ENCODE measurements at regions not wholly inside any gene's neighbourhood (a gene's known extent, or its start where the extent isn't known, plus 50 kb on each side); places are given as distances from the start of the nearest gene placed in this dataset.

DNA sequence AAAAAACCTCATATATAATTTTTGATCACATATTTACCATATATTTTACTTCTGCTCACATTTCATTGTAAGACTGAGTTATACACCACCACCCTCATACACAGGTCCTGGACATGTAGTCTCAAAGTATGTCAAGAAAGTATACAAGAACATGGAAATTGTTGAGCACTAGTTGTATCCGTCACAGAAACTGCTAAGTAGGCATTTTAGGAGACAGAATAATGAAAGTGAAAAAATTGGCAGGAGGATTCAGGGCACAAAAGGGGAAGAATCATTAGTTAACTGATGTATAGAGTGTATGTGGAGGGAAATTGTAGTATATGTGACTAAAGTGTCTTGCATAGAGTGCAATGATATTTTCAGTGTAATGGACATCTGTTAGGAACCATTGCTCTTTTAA, 458.8 kb downstream of the TFAP2B start:
- WGBS, 2 donors = 72 to 80% methylated on average over 1 of the region's 1 CpG
- TF ChIP-seq, protein P1, sequence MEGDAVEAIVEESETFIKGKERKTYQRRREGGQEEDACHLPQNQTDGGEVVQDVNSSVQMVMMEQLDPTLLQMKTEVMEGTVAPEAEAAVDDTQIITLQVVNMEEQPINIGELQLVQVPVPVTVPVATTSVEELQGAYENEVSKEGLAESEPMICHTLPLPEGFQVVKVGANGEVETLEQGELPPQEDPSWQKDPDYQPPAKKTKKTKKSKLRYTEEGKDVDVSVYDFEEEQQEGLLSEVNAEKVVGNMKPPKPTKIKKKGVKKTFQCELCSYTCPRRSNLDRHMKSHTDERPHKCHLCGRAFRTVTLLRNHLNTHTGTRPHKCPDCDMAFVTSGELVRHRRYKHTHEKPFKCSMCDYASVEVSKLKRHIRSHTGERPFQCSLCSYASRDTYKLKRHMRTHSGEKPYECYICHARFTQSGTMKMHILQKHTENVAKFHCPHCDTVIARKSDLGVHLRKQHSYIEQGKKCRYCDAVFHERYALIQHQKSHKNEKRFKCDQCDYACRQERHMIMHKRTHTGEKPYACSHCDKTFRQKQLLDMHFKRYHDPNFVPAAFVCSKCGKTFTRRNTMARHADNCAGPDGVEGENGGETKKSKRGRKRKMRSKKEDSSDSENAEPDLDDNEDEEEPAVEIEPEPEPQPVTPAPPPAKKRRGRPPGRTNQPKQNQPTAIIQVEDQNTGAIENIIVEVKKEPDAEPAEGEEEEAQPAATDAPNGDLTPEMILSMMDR (IDR thresholded peaks at IDR 0.05; ENCODE audit: control extremely low read depth, extremely low read depth) = no peak
- no peak for DNase-seq
- H3K9me3 ChIP-seq (ENCODE audit: control insufficient read depth in 4 of 4, insufficient read depth in 3 of 4, low read length in 3 of 4) = no peaks in the 10 kb centered on the region
- no peaks in the 10 kb centered on the region for H3K36me3 ChIP-seq (ENCODE audit: control insufficient read depth in 4 of 4, insufficient read depth in 4 of 4, low read length in 4 of 4)
- H3K4me3 ChIP-seq = no peak overlapping the region
- H3K4me1 ChIP-seq (ENCODE audit: control insufficient read depth in 5 of 5, insufficient read depth in 5 of 5, low read length in 5 of 5) = no peaks in the 10 kb centered on the region
- no peak overlapping the region for H3K9ac ChIP-seq (ENCODE audit: insufficient read depth in 1 of 2, low read length in 2 of 2)
- no peak for ATAC-seq (ENCODE audit: insufficient read depth, low FRiP score)
- H3K27ac ChIP-seq (ENCODE audit: low read depth in 1 of 2, low read length in 1 of 2) = no peak overlapping the region
- H3K27me3 ChIP-seq (ENCODE audit: control insufficient read depth in 3 of 3, insufficient read depth in 3 of 3, low read length in 2 of 3) = no peaks in the 10 kb centered on the region

DNA sequence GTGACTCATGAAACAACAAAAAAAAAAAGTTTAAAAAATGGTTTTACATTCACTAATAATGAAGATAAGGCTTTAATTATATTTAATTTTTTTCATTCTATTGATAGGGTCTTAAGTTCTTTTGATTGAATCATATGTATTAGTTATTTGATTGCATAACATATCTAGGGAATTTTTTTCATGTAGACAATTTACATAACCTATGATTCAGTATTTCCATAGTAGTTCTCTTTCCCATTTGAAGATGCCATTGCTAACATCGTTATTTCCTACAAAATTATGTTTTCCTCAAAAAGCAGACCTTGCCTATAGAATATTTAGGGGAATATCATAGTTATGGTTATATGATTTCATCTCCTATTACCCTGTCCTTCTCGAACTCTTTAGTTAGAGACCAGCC, 463.4 kb downstream of the TFAP2B start:
- H3K4me1 ChIP-seq (ENCODE audit: control insufficient read depth in 5 of 5, insufficient read depth in 5 of 5, low read length in 5 of 5) = no peaks in the 10 kb centered on the region
- H3K27ac ChIP-seq (ENCODE audit: low read depth in 1 of 2, low read length in 1 of 2) = no peak overlapping the region
- TF ChIP-seq, protein P1 (IDR thresholded peaks at IDR 0.05; ENCODE audit: control extremely low read depth, extremely low read depth) = no peak
- H3K9ac ChIP-seq (ENCODE audit: insufficient read depth in 1 of 2, low read length in 2 of 2) = no peak overlapping the region
- ATAC-seq (ENCODE audit: insufficient read depth, low FRiP score) = no peak
- no peak overlapping the region for H3K4me3 ChIP-seq
- H3K36me3 ChIP-seq (ENCODE audit: control insufficient read depth in 4 of 4, insufficient read depth in 4 of 4, low read length in 4 of 4) = no peaks in the 10 kb centered on the region
- 82 to 86% methylated on average over 2 of the region's 2 CpGs for WGBS, 2 donors
- no peak for DNase-seq
- no peaks in the 10 kb centered on the region for H3K27me3 ChIP-seq (ENCODE audit: control insufficient read depth in 3 of 3, insufficient read depth in 3 of 3, low read length in 2 of 3)
- no peaks in the 10 kb centered on the region for H3K9me3 ChIP-seq (ENCODE audit: control insufficient read depth in 4 of 4, insufficient read depth in 3 of 4, low read length in 3 of 4)

GRCh38 chr6:51283723-51284355, 465.2 kb downstream of the TFAP2B start:
- Histone ChIP-seq H3K27me3 (ENCODE audit: control insufficient read depth in 3 of 3, insufficient read depth in 3 of 3, low read length in 2 of 3) (no peaks in the 10 kb centered on the region), H3K27ac (ENCODE audit: low read depth in 1 of 2, low read length in 1 of 2) (no peak overlapping the region), H3K9me3 (ENCODE audit: control insufficient read depth in 4 of 4, insufficient read depth in 3 of 4, low read length in 3 of 4) (no peaks in the 10 kb centered on the region), H3K4me1 (ENCODE audit: control insufficient read depth in 5 of 5, insufficient read depth in 5 of 5, low read length in 5 of 5) (no peaks in the 10 kb centered on the region), H3K4me3 (no peak overlapping the region), H3K36me3 (ENCODE audit: control insufficient read depth in 4 of 4, insufficient read depth in 4 of 4, low read length in 4 of 4) (no peaks in the 10 kb centered on the region), H3K9ac (ENCODE audit: insufficient read depth in 1 of 2, low read length in 2 of 2) (no peak overlapping the region)
- 71 to 76% methylated on average over 6 of the region's 6 CpGs for WGBS, 2 donors
- ATAC-seq (ENCODE audit: insufficient read depth, low FRiP score) = no peak
- no peak for DNase-seq
- TF ChIP-seq, protein P1 (IDR thresholded peaks at IDR 0.05; ENCODE audit: control extremely low read depth, extremely low read depth) = no peak

DNA sequence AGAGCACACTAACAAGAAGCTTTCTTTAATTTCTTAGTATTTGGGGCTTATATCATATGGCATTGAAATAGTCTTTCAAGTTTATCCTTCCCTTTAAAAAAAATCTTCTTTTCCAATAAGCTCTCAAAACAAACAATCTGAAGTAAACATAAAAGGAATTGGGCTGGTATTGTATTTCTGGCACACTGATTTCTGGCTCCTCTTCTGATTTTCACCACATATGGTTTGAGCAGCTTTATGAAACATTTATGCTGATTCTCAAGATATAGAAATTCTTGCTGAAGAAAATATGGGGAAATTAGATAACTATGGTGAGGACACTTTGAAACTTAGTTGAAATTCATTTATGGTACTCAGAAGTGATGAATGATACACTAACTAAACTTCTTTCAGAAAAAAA, 467.2 kb downstream of the TFAP2B start:
- Histone ChIP-seq H3K27me3 (ENCODE audit: control insufficient read depth in 3 of 3, insufficient read depth in 3 of 3, low read length in 2 of 3) (no peaks in the 10 kb centered on the region), H3K4me1 (ENCODE audit: control insufficient read depth in 5 of 5, insufficient read depth in 5 of 5, low read length in 5 of 5) (no peaks in the 10 kb centered on the region), H3K9me3 (ENCODE audit: control insufficient read depth in 4 of 4, insufficient read depth in 3 of 4, low read length in 3 of 4) (no peaks in the 10 kb centered on the region), H3K4me3 (no peak overlapping the region), H3K27ac (ENCODE audit: low read depth in 1 of 2, low read length in 1 of 2) (no peak overlapping the region), H3K9ac (ENCODE audit: insufficient read depth in 1 of 2, low read length in 2 of 2) (no peak overlapping the region), H3K36me3 (ENCODE audit: control insufficient read depth in 4 of 4, insufficient read depth in 4 of 4, low read length in 4 of 4) (no peaks in the 10 kb centered on the region)
- TF ChIP-seq, protein P1 (IDR thresholded peaks at IDR 0.05; ENCODE audit: control extremely low read depth, extremely low read depth) = no peak
- ATAC-seq (ENCODE audit: insufficient read depth, low FRiP score) = no peak
- DNase-seq = no peak
